ENCODE measurements at regions not wholly inside any gene's neighbourhood (a gene's known extent, or its start where the extent isn't known, plus 50 kb on each side); places are given as distances from the start of the nearest gene placed in this dataset.

- 90 to 96% methylated on average over 2 of the region's 2 CpGs for WGBS, 2 donors
These were observed 117.9 kb upstream of the TMEM168 start for GRCh38 chr7:112908086-112908485.

DNA sequence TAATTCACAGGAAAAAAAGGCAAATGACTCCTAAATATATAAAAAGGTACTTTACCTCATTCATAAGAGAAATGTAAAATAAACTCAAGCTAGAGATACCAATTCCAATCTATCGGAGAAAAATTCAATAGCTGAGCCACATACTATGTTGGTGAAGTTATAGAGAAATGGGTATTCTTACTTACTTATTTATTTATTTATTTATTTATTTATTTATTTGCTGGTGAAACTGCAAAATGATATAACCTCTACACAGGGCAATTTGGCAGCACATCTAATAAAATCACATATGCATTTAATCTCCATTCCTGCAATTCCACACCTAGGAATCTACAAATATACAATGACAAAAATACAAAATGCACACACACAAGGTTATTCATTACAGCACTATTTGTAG lies 117.5 kb upstream of the TMEM168 start:
- no peak for TF ChIP-seq CTCF (IDR thresholded peaks at IDR 0.05; ENCODE audit: control extremely low read depth, extremely low read depth)
- no peak overlapping the region for H3K4me3 ChIP-seq
- no peak overlapping the region for H3K27ac ChIP-seq (ENCODE audit: low read depth in 1 of 2, low read length in 1 of 2)
- H3K9me3 ChIP-seq (ENCODE audit: control insufficient read depth in 4 of 4, insufficient read depth in 3 of 4, low read length in 3 of 4): peaks cover 0 to 8% (median 0%) of the 10 kb centered on the region in 4 donors
- H3K27me3 ChIP-seq (ENCODE audit: control insufficient read depth in 3 of 3, insufficient read depth in 3 of 3, low read length in 2 of 3): no peaks in the 10 kb centered on the region
- H3K36me3 ChIP-seq (ENCODE audit: control insufficient read depth in 4 of 4, insufficient read depth in 4 of 4, low read length in 4 of 4): peaks cover 0 to 27% (median 15%) of the 10 kb centered on the region in 4 donors
- H3K9ac ChIP-seq (ENCODE audit: insufficient read depth in 1 of 2, low read length in 2 of 2): no peak overlapping the region
- ATAC-seq (ENCODE audit: insufficient read depth, low FRiP score): no peak
- DNase-seq: no peak
- no peaks in the 10 kb centered on the region for H3K4me1 ChIP-seq (ENCODE audit: control insufficient read depth in 5 of 5, insufficient read depth in 5 of 5, low read length in 5 of 5)
- 100% methylated on average over 1 of the region's 1 CpG for WGBS, 2 donors

More at GRCh38 chr7:112908086-112908485, 117.9 kb upstream of the TMEM168 start:
- no peak for TF ChIP-seq CTCF (IDR thresholded peaks at IDR 0.05; ENCODE audit: control extremely low read depth, extremely low read depth)
- ATAC-seq (ENCODE audit: insufficient read depth, low FRiP score): no peak
- Histone ChIP-seq H3K27me3 (ENCODE audit: control insufficient read depth in 3 of 3, insufficient read depth in 3 of 3, low read length in 2 of 3) (no peaks in the 10 kb centered on the region), H3K9me3 (ENCODE audit: control insufficient read depth in 4 of 4, insufficient read depth in 3 of 4, low read length in 3 of 4) (peaks cover 0 to 8% (median 0%) of the 10 kb centered on the region in 4 donors), H3K4me1 (ENCODE audit: control insufficient read depth in 5 of 5, insufficient read depth in 5 of 5, low read length in 5 of 5) (no peaks in the 10 kb centered on the region), H3K4me3 (no peak overlapping the region), H3K36me3 (ENCODE audit: control insufficient read depth in 4 of 4, insufficient read depth in 4 of 4, low read length in 4 of 4) (peaks cover 0 to 29% (median 17%) of the 10 kb centered on the region in 4 donors), H3K9ac (ENCODE audit: insufficient read depth in 1 of 2, low read length in 2 of 2) (no peak overlapping the region), H3K27ac (ENCODE audit: low read depth in 1 of 2, low read length in 1 of 2) (no peak overlapping the region)
- no peak for DNase-seq

GRCh38 chr7:112905950-112906349 lies 115.8 kb upstream of the TMEM168 start:
- no peaks in the 10 kb centered on the region for H3K4me1 ChIP-seq (ENCODE audit: control insufficient read depth in 5 of 5, insufficient read depth in 5 of 5, low read length in 5 of 5)
- no peaks in the 10 kb centered on the region for H3K27me3 ChIP-seq (ENCODE audit: control insufficient read depth in 3 of 3, insufficient read depth in 3 of 3, low read length in 2 of 3)
- no peak overlapping the region for H3K27ac ChIP-seq (ENCODE audit: low read depth in 1 of 2, low read length in 1 of 2)
- no peak for DNase-seq
- peaks cover 1 to 17% (median 11%) of the 10 kb centered on the region in 4 donors for H3K36me3 ChIP-seq (ENCODE audit: control insufficient read depth in 4 of 4, insufficient read depth in 4 of 4, low read length in 4 of 4)
- H3K9ac ChIP-seq (ENCODE audit: insufficient read depth in 1 of 2, low read length in 2 of 2): no peak overlapping the region
- no peak for ATAC-seq (ENCODE audit: insufficient read depth, low FRiP score)
- H3K4me3 ChIP-seq: no peak overlapping the region
- no peak for TF ChIP-seq CTCF (IDR thresholded peaks at IDR 0.05; ENCODE audit: control extremely low read depth, extremely low read depth)
- H3K9me3 ChIP-seq (ENCODE audit: control insufficient read depth in 4 of 4, insufficient read depth in 3 of 4, low read length in 3 of 4): peaks cover 0 to 5% (median 0%) of the 10 kb centered on the region in 4 donors

GRCh38 chr7:112905413-112905812 lies 115.2 kb upstream of the TMEM168 start:
- Histone ChIP-seq H3K27ac (ENCODE audit: low read depth in 1 of 2, low read length in 1 of 2) (no peak overlapping the region), H3K4me3 (no peak overlapping the region), H3K27me3 (ENCODE audit: control insufficient read depth in 3 of 3, insufficient read depth in 3 of 3, low read length in 2 of 3) (no peaks in the 10 kb centered on the region), H3K9ac (ENCODE audit: insufficient read depth in 1 of 2, low read length in 2 of 2) (no peak overlapping the region), H3K9me3 (ENCODE audit: control insufficient read depth in 4 of 4, insufficient read depth in 3 of 4, low read length in 3 of 4) (peaks cover 0 to 3% (median 0%) of the 10 kb centered on the region in 4 donors), H3K36me3 (ENCODE audit: control insufficient read depth in 4 of 4, insufficient read depth in 4 of 4, low read length in 4 of 4) (peaks cover 1 to 13% (median 8%) of the 10 kb centered on the region in 4 donors), H3K4me1 (ENCODE audit: control insufficient read depth in 5 of 5, insufficient read depth in 5 of 5, low read length in 5 of 5) (no peaks in the 10 kb centered on the region)
- ATAC-seq (ENCODE audit: insufficient read depth, low FRiP score) (no peak), DNase-seq (no peak)
- no peak for TF ChIP-seq CTCF (IDR thresholded peaks at IDR 0.05; ENCODE audit: control extremely low read depth, extremely low read depth)
